ENCODE measurements at regions not wholly inside any gene's neighbourhood (a gene's known extent, or its start where the extent isn't known, plus 50 kb on each side); places are given as distances from the start of the nearest gene placed in this dataset.

DNA sequence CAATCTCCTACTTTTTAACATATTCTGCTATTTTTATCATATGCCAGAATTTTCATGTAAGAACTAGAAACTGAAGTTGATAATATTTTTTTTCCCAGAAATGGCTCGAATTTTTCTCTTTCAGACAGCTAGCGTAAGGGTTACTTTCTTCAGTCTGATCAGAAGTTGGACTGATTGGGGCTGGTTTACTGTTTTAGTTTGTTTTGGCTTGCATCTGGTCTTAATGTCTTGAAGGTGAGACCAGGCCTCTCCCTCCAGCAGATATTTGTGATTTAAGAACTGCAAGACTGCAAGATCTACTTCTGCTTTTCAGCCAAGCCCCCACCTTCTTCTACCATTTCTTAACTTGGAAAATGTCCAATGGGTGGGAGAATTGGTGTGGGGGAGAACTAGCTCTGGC lies 266.4 kb downstream of the HAPSTR1 start:
- CTCF ChIA-PET, result no interaction called here
- BruUV-seq (replicated peaks), result no TSS peak

DNA sequence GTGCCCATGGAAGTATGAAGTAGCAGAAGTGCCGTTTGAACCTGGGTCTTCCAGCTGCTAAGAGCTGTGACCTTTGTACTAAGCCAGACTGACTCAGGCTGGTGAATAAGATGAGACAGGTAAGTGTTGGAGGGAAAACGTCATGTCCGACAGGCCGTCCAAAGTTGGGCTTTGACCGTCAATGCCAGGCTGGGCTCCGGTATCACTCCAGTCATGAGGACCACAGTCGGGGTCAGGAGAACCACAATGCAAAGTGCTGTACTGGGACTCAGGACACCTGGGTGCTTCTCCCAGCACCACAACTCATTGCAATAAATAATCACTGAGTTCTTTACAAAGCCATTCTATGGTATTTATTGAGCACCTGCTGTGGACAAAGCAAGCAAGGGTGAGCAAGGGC lies 268.6 kb downstream of the HAPSTR1 start:
- no peaks in the 10 kb centered on the region for H3K9me3 ChIP-seq (replicated peaks; ENCODE audit: control insufficient read depth, insufficient read depth, low read length)
- H3K9ac ChIP-seq (replicated peaks; ENCODE audit: extremely low read depth, insufficient read depth, low read length), result no peak overlapping the region
- H3K79me2 ChIP-seq (ENCODE audit: control insufficient read depth, insufficient read depth, low read length), result no peaks in the 10 kb centered on the region
- H2AFZ ChIP-seq (ENCODE audit: low read depth, low read length), result no peak overlapping the region
- H3K27me3 ChIP-seq (ENCODE audit: control insufficient read depth in 2 of 2, insufficient read depth in 2 of 2, low read length in 2 of 2), result no peaks in the 10 kb centered on the region
- H3K4me2 ChIP-seq (ENCODE audit: insufficient read depth, low read length), result no peak overlapping the region
- H3K9me1 ChIP-seq (replicated peaks; ENCODE audit: control insufficient read depth, extremely low read depth, insufficient read depth, low read length), result no peaks in the 10 kb centered on the region
- no peak overlapping the region for H3K27ac ChIP-seq (ENCODE audit: insufficient read depth, low read depth, low read length)
- no peak overlapping the region for H3K4me3 ChIP-seq (replicated peaks in 1 of 3; ENCODE audit: insufficient read depth in 1 of 3, low read depth in 1 of 3, low read length in 3 of 3)
- TF ChIP-seq, protein P1, sequence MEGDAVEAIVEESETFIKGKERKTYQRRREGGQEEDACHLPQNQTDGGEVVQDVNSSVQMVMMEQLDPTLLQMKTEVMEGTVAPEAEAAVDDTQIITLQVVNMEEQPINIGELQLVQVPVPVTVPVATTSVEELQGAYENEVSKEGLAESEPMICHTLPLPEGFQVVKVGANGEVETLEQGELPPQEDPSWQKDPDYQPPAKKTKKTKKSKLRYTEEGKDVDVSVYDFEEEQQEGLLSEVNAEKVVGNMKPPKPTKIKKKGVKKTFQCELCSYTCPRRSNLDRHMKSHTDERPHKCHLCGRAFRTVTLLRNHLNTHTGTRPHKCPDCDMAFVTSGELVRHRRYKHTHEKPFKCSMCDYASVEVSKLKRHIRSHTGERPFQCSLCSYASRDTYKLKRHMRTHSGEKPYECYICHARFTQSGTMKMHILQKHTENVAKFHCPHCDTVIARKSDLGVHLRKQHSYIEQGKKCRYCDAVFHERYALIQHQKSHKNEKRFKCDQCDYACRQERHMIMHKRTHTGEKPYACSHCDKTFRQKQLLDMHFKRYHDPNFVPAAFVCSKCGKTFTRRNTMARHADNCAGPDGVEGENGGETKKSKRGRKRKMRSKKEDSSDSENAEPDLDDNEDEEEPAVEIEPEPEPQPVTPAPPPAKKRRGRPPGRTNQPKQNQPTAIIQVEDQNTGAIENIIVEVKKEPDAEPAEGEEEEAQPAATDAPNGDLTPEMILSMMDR (IDR thresholded peaks at IDR 0.05; ENCODE audit: extremely low read depth in 1 of 2, insufficient read depth in 1 of 2, low read depth in 1 of 2, low read length in 2 of 2), result no peak
- TF ChIP-seq MYC (IDR thresholded peaks at IDR 0.05; ENCODE audit: low read depth, low read length) (no peak), EZH2 (IDR thresholded peaks at IDR 0.05; ENCODE audit: borderline replicate concordance, low read depth, low read length, severe bottlenecking) (no peak), FOS (IDR thresholded peaks at IDR 0.05; ENCODE audit: borderline replicate concordance, insufficient read depth, low read length) (no peak), GATA2 (IDR thresholded peaks at IDR 0.05; ENCODE audit: insufficient read depth, insufficient read length, low read depth, low read length) (no peak), POLR2AphosphoS5 (IDR thresholded peaks at IDR 0.05; ENCODE audit: insufficient read depth, low read depth, low read length) (no peak), JUN (IDR thresholded peaks at IDR 0.05; ENCODE audit: borderline replicate concordance, insufficient read depth, insufficient read length, low read depth) (no peak), POLR2A (IDR thresholded peaks at IDR 0.05; ENCODE audit: low read depth, low read length) (no peak)
- TF ChIP-seq, protein P2, sequence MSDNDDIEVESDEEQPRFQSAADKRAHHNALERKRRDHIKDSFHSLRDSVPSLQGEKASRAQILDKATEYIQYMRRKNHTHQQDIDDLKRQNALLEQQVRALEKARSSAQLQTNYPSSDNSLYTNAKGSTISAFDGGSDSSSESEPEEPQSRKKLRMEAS (IDR thresholded peaks at IDR 0.05; ENCODE audit: insufficient read depth, insufficient read length), result no peak
- BruUV-seq (replicated peaks), result no TSS peak
- intact Hi-C loops (cut with micrococcal nuclease), result no loop called here
- H4K20me1 ChIP-seq (replicated peaks; ENCODE audit: control insufficient read depth, extremely low read depth, insufficient read depth, low read length), result no peaks in the 10 kb centered on the region
- ChIA-PET POLR2A (no interaction called here), CTCF (no interaction called here)
- no peaks in the 10 kb centered on the region for H3K4me1 ChIP-seq (ENCODE audit: control insufficient read depth, extremely low read depth, insufficient read depth, low read length)
- H3K36me3 ChIP-seq (ENCODE audit: control insufficient read depth in 2 of 2, extremely low read depth in 1 of 2, insufficient read depth in 2 of 2, low read length in 2 of 2), result no peaks in the 10 kb centered on the region
- dilution Hi-C loops (cut with MboI; ENCODE audit: extremely low pct_ligation_motif_present, low sequenced_read_pairs), result no loop called here
- DNase-seq (ENCODE audit: low read depth, low spot score) (no peak), FAIRE-seq (no peak)

More for the DNA sequence above, 266.4 kb downstream of the HAPSTR1 start:
- FAIRE-seq (no peak), DNase-seq (ENCODE audit: low read depth, low spot score) (no peak)
- Histone ChIP-seq H3K4me1 (ENCODE audit: control insufficient read depth, extremely low read depth, insufficient read depth, low read length) (no peaks in the 10 kb centered on the region), H2AFZ (ENCODE audit: low read depth, low read length) (no peak overlapping the region), H3K4me3 (replicated peaks in 1 of 3; ENCODE audit: insufficient read depth in 1 of 3, low read depth in 1 of 3, low read length in 3 of 3) (no peak overlapping the region), H3K9me1 (replicated peaks; ENCODE audit: control insufficient read depth, extremely low read depth, insufficient read depth, low read length) (no peaks in the 10 kb centered on the region), H3K4me2 (ENCODE audit: insufficient read depth, low read length) (no peak overlapping the region), H3K27ac (ENCODE audit: insufficient read depth, low read depth, low read length) (no peak overlapping the region), H3K9ac (replicated peaks; ENCODE audit: extremely low read depth, insufficient read depth, low read length) (no peak overlapping the region), H3K9me3 (replicated peaks; ENCODE audit: control insufficient read depth, insufficient read depth, low read length) (no peaks in the 10 kb centered on the region), H3K27me3 (ENCODE audit: control insufficient read depth in 2 of 2, insufficient read depth in 2 of 2, low read length in 2 of 2) (no peaks in the 10 kb centered on the region), H3K36me3 (ENCODE audit: control insufficient read depth in 2 of 2, extremely low read depth in 1 of 2, insufficient read depth in 2 of 2, low read length in 2 of 2) (no peaks in the 10 kb centered on the region), H4K20me1 (replicated peaks; ENCODE audit: control insufficient read depth, extremely low read depth, insufficient read depth, low read length) (no peaks in the 10 kb centered on the region), H3K79me2 (ENCODE audit: control insufficient read depth, insufficient read depth, low read length) (no peaks in the 10 kb centered on the region)
- TF ChIP-seq, protein P2 (IDR thresholded peaks at IDR 0.05; ENCODE audit: insufficient read depth, insufficient read length), result no peak
- TF ChIP-seq, protein P1 (IDR thresholded peaks at IDR 0.05; ENCODE audit: extremely low read depth in 1 of 2, insufficient read depth in 1 of 2, low read depth in 1 of 2, low read length in 2 of 2), result no peak
- TF ChIP-seq EZH2 (IDR thresholded peaks at IDR 0.05; ENCODE audit: borderline replicate concordance, low read depth, low read length, severe bottlenecking) (no peak), POLR2AphosphoS5 (IDR thresholded peaks at IDR 0.05; ENCODE audit: insufficient read depth, low read depth, low read length) (no peak), FOS (IDR thresholded peaks at IDR 0.05; ENCODE audit: borderline replicate concordance, insufficient read depth, low read length) (no peak)
- dilution Hi-C loops (cut with MboI; ENCODE audit: extremely low pct_ligation_motif_present, low sequenced_read_pairs), result no loop called here
- intact Hi-C loops (cut with micrococcal nuclease), result no loop called here
- POLR2A ChIA-PET, result no interaction called here
